Upper lobe of left lung (tissue), 4 donors: ENCODE measurements at regions not wholly inside any gene's neighbourhood (a gene's known extent, or its start where the extent isn't known, plus 50 kb on each side); places are given as distances from the start of the nearest gene placed in this dataset.

Experiments
- POLR2A ChIP-seq, 4 donors: fragments of 450-650 bp; IDR thresholded peaks; one replicate each; pipeline ENCODE4 v1.5.1; 2016 to 2017; ENCODE audit warnings: antibody characterized with exemption in 4 of 4, mild to moderate bottlenecking in 2 of 4
- POLR2AphosphoS5 ChIP-seq, 2 donors: sonication (generic); formaldehyde crosslinking; IDR thresholded peaks; one replicate each; pipeline ENCODE4 v1.5.1; 2017; ENCODE audit warnings: antibody characterized with exemption in 2 of 2
- TF ChIP-seq, protein P1 (sequence below), 6 experiments: fragments of 450-650 bp in 4 of 6; fragments of 200-600 bp in 2 of 6; sonication (generic) in 2 of 6; IDR thresholded peaks; one replicate each; pipeline ENCODE4 v1.5.1; 2016 to 2019; ENCODE audit warnings: antibody characterized with exemption in 6 of 6

DNA sequence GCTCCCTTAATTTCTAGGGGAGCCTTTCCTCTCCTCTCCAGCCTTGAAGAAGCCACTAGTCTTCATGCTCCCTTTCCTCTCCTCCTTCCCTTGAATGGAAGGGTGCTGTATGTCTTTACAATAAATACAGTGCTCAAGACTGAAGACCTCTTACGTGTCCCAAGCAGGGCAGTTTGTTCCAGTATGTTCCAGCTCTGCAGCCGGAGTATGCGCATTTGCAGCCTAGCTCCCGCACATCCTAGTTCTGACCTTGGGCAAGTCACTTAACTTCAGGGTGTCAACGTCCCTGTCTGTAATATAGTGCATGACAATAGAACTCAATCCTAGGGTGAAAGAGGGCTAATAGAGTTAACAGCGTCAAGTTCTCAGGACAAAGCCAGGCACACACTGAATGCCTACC, 208.0 kb downstream of the HAUS1 start:
- TF ChIP-seq POLR2A (IDR thresholded peaks at IDR 0.05) (no peak), POLR2AphosphoS5 (IDR thresholded peaks at IDR 0.05) (no peak)
- TF ChIP-seq, protein P1, sequence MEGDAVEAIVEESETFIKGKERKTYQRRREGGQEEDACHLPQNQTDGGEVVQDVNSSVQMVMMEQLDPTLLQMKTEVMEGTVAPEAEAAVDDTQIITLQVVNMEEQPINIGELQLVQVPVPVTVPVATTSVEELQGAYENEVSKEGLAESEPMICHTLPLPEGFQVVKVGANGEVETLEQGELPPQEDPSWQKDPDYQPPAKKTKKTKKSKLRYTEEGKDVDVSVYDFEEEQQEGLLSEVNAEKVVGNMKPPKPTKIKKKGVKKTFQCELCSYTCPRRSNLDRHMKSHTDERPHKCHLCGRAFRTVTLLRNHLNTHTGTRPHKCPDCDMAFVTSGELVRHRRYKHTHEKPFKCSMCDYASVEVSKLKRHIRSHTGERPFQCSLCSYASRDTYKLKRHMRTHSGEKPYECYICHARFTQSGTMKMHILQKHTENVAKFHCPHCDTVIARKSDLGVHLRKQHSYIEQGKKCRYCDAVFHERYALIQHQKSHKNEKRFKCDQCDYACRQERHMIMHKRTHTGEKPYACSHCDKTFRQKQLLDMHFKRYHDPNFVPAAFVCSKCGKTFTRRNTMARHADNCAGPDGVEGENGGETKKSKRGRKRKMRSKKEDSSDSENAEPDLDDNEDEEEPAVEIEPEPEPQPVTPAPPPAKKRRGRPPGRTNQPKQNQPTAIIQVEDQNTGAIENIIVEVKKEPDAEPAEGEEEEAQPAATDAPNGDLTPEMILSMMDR (IDR thresholded peaks at IDR 0.05), result no peak
